ENCODE measurements at regions not wholly inside any gene's neighbourhood (a gene's known extent, or its start where the extent isn't known, plus 50 kb on each side); places are given as distances from the start of the nearest gene placed in this dataset.
"Not testable (repeated sequence)": the region's sequence is repeated elsewhere in the genome, so short reads cannot be mapped to it uniquely, and the experiment has no call there.

DNA sequence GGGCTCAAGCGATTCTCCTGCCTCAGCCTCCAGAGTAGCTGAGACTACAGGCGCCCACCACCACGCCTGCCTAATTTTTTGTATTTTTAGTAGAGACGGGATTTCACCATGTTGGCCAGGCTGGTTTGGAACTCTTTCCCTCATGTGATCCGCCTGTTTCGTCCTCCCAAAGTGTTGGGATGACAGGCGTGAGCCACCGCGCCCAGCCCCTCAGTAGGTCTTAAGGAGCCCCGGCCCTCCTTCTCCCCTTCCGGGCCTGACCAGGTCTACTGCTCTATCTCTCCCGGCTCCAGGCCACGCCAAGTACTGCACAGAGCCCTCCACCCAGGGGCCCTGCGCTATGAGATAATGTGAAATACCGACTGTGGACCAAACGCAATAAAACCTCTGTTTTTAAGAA lies 785.5 kb downstream of the FOXD4L5 start:
- H3K4me3 ChIP-seq (replicated peaks; ENCODE audit: low read depth, low read length); DNase-seq (ENCODE audit: extremely low read depth, insufficient read length); H3K27me3 ChIP-seq (replicated peaks; ENCODE audit: control insufficient read depth, insufficient read depth, low read length); H3K36me3 ChIP-seq (ENCODE audit: control insufficient read depth, insufficient read depth, low read length): not testable (repeated sequence)

GRCh38 chr9:64498409-64498808 lies 786.6 kb downstream of the FOXD4L5 start:
- not testable (repeated sequence) for DNase-seq (ENCODE audit: extremely low read depth, insufficient read length); H3K36me3 ChIP-seq (ENCODE audit: control insufficient read depth, insufficient read depth, low read length); H3K4me3 ChIP-seq (replicated peaks; ENCODE audit: low read depth, low read length); H3K27me3 ChIP-seq (replicated peaks; ENCODE audit: control insufficient read depth, insufficient read depth, low read length)

DNA sequence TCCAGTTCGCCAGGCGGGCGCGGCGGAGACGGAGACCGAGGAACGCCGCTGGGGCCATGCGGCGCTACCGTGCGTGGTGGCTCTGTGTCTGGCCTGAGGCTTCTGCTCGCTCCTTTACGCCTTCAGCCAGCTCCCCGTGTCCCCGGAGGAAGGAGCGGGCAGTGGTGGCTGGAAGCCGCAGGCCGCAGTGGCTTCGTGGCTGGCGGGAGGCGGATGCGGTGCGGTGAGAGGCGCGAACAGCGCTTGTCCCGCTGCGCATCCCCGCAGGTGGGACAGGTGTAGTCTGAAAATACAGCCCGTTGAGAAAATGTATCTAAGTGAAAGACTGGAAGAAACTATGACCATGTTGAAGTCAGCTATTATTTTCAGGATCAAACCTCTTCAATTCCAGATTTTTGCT lies 796.5 kb downstream of the FOXD4L5 start:
- not testable (repeated sequence) for DNase-seq (ENCODE audit: extremely low read depth, insufficient read length); H3K36me3 ChIP-seq (ENCODE audit: control insufficient read depth, insufficient read depth, low read length); H3K4me3 ChIP-seq (replicated peaks; ENCODE audit: low read depth, low read length); H3K27me3 ChIP-seq (replicated peaks; ENCODE audit: control insufficient read depth, insufficient read depth, low read length)

GRCh38 chr9:64486067-64486466 lies 798.9 kb downstream of the FOXD4L5 start:
- not testable (repeated sequence) for DNase-seq (ENCODE audit: extremely low read depth, insufficient read length); H3K4me3 ChIP-seq (replicated peaks; ENCODE audit: low read depth, low read length); H3K36me3 ChIP-seq (ENCODE audit: control insufficient read depth, insufficient read depth, low read length); H3K27me3 ChIP-seq (replicated peaks; ENCODE audit: control insufficient read depth, insufficient read depth, low read length)

DNA sequence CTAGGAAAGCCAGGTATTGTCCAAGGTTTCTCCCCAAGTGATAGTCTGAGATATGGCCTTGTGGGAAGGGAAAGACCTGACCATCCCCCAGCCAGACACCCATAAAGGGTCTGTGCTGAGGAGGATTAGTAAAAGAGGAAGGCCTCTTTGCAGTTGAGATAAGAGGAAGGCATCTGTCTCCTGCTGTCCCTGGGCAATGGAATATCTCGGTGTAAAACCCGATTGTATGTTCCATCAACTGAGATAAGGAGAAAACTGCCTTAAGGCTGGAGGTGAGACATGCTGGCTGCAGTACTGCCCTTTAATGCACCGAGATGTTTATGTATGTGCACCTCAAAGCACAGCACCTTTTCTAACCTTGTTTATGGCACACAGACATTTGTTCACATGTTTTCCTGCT lies 805.9 kb downstream of the FOXD4L5 start:
- DNase-seq (ENCODE audit: extremely low read depth, insufficient read length); H3K36me3 ChIP-seq (ENCODE audit: control insufficient read depth, insufficient read depth, low read length); H3K4me3 ChIP-seq (replicated peaks; ENCODE audit: low read depth, low read length); H3K27me3 ChIP-seq (replicated peaks; ENCODE audit: control insufficient read depth, insufficient read depth, low read length): not testable (repeated sequence)

DNA sequence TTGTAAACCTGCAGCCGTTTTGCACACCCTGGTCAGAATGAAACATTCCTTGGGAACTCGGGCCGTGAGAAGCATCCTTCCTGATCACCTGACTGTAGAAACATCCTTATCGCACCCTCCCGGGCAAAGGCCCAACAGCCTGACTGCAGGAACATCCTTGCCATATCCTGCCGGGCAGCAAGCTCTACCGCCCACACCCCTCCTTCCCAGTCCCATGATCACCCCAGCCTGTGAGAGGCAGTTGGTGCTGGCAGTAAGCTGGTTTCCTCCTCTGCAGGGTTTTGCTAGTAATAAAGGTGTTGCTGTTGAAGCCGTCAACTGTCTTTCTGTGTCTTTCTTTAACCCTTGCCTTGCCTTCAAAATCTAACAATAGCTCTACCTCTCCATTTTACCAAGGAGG lies 816.1 kb downstream of the FOXD4L5 start:
- H3K4me3 ChIP-seq (replicated peaks; ENCODE audit: low read depth, low read length); H3K27me3 ChIP-seq (replicated peaks; ENCODE audit: control insufficient read depth, insufficient read depth, low read length); H3K36me3 ChIP-seq (ENCODE audit: control insufficient read depth, insufficient read depth, low read length); DNase-seq (ENCODE audit: extremely low read depth, insufficient read length): not testable (repeated sequence)

- H3K4me3 ChIP-seq (replicated peaks; ENCODE audit: low read depth, low read length); DNase-seq (ENCODE audit: extremely low read depth, insufficient read length); H3K36me3 ChIP-seq (ENCODE audit: control insufficient read depth, insufficient read depth, low read length); H3K27me3 ChIP-seq (replicated peaks; ENCODE audit: control insufficient read depth, insufficient read depth, low read length): not testable (repeated sequence)
- peak; percentile 27 for TF ChIP-seq CTCF (IDR thresholded peaks at IDR 0.05; ENCODE audit: insufficient read depth, low read length, poor library complexity, severe bottlenecking)
These were observed 818.9 kb downstream of the FOXD4L5 start for GRCh38 chr9:64466052-64466599.

DNA sequence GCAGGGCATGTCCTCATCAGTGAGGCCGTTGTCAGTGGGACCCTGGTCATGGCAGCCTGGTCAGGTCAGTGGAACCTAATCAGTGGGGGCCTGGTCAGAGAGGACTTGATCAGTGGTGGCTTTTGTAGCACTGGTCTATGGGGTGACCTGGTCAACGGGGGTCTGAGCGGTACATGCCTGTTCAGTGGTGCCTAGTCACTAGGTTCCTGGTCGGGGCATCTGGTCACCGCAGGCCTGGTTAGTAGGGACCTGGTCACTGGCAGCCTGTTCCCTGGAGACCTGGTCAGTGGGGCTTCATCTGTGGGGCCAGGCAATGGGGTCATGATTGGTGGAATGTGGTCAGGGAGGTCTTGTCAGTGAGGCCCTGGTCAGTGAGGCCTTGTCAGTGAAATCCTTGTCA lies 823.1 kb downstream of the FOXD4L5 start:
- not testable (repeated sequence) for H3K27me3 ChIP-seq (replicated peaks; ENCODE audit: control insufficient read depth, insufficient read depth, low read length); H3K36me3 ChIP-seq (ENCODE audit: control insufficient read depth, insufficient read depth, low read length); DNase-seq (ENCODE audit: extremely low read depth, insufficient read length); H3K4me3 ChIP-seq (replicated peaks; ENCODE audit: low read depth, low read length)

DNA sequence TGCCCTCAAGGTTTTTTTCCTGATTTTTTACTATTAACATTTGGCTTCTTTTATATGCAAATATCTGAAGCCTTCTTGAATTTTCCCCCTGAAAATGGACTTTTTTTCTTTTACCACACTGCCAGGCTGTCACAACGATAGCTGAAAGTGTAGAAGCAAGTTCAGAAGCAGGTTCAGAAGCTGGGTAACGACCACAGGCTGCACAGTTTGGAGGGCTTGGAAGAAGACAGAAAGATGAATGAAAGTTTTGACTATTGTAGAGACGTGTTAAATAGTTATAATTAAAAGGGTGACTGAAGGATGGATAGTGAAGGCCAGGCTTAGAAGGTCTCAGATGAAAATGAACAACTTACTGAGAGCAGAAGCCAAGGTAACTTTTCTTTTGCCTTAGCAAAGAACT lies 826.4 kb downstream of the FOXD4L5 start:
- not testable (repeated sequence) for DNase-seq (ENCODE audit: extremely low read depth, insufficient read length)

GRCh38 chr9:64455107-64455648 lies 829.8 kb downstream of the FOXD4L5 start:
- H3K36me3 ChIP-seq (ENCODE audit: control insufficient read depth, insufficient read depth, low read length); H3K4me3 ChIP-seq (replicated peaks; ENCODE audit: low read depth, low read length); DNase-seq (ENCODE audit: extremely low read depth, insufficient read length); H3K27me3 ChIP-seq (replicated peaks; ENCODE audit: control insufficient read depth, insufficient read depth, low read length): not testable (repeated sequence)

More for the DNA sequence above, 826.4 kb downstream of the FOXD4L5 start:
- H3K36me3 ChIP-seq (ENCODE audit: control insufficient read depth, insufficient read depth, low read length); H3K4me3 ChIP-seq (replicated peaks; ENCODE audit: low read depth, low read length); H3K27me3 ChIP-seq (replicated peaks; ENCODE audit: control insufficient read depth, insufficient read depth, low read length): not testable (repeated sequence)

- not testable (repeated sequence) for H3K4me3 ChIP-seq (replicated peaks; ENCODE audit: low read depth, low read length); H3K36me3 ChIP-seq (ENCODE audit: control insufficient read depth, insufficient read depth, low read length); H3K27me3 ChIP-seq (replicated peaks; ENCODE audit: control insufficient read depth, insufficient read depth, low read length); DNase-seq (ENCODE audit: extremely low read depth, insufficient read length)
These were observed 832.9 kb downstream of the FOXD4L5 start for GRCh38 chr9:64452134-64452533.

DNA sequence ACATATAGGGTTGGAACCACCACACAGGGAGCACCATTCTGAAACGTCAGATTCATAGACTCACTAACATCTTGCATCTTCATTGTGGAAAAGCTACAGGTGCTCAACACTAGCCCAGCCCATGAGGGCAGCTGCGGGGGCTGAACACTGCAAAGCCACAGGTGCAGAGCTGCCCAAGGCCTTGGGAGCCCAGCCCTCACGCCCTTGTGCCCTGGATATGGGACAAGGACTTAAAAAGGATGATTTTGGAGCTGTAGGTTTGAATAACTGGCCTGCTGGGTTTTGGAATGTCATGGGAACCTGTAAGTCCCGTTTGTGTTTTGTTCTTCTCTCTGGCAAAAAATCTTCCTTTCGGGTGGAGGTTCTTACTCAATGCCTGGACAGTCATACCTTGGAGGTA lies 834.4 kb downstream of the FOXD4L5 start:
- not testable (repeated sequence) for H3K27me3 ChIP-seq (replicated peaks; ENCODE audit: control insufficient read depth, insufficient read depth, low read length); H3K36me3 ChIP-seq (ENCODE audit: control insufficient read depth, insufficient read depth, low read length); H3K4me3 ChIP-seq (replicated peaks; ENCODE audit: low read depth, low read length); DNase-seq (ENCODE audit: extremely low read depth, insufficient read length)

DNA sequence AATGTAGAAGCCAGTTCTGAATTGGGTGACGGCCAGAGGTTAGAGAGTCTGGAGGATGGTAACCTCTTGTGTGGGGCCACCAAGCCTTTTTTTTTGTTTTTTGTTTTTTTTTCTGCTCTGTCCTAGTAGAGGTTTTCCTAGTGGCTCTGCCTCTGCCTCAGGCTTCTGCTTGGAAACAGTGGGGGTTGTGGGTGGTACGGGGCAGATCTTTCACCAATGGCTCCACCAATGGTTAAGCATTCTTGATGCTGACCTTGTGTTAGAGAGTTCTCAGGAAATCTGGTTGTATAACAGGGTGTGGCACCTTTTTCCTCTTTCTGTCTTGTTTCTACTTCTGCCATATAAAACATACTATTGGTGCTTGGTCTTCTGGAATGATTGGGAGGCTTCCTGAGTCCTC lies 836.0 kb downstream of the FOXD4L5 start:
- not testable (repeated sequence) for H3K27me3 ChIP-seq (replicated peaks; ENCODE audit: control insufficient read depth, insufficient read depth, low read length); H3K4me3 ChIP-seq (replicated peaks; ENCODE audit: low read depth, low read length); DNase-seq (ENCODE audit: extremely low read depth, insufficient read length); H3K36me3 ChIP-seq (ENCODE audit: control insufficient read depth, insufficient read depth, low read length)

GRCh38 chr9:64444909-64445525 lies 840.0 kb downstream of the FOXD4L5 start:
- H3K27me3 ChIP-seq (replicated peaks; ENCODE audit: control insufficient read depth, insufficient read depth, low read length); H3K36me3 ChIP-seq (ENCODE audit: control insufficient read depth, insufficient read depth, low read length); H3K4me3 ChIP-seq (replicated peaks; ENCODE audit: low read depth, low read length); DNase-seq (ENCODE audit: extremely low read depth, insufficient read length): not testable (repeated sequence)

All from GM06990 (cell line).